ENCODE measurements at regions not wholly inside any gene's neighbourhood (a gene's known extent, or its start where the extent isn't known, plus 50 kb on each side); places are given as distances from the start of the nearest gene placed in this dataset.
A peak's percentile ranks its signal among the peaks of the same experiment; 100 is the strongest.

DNA sequence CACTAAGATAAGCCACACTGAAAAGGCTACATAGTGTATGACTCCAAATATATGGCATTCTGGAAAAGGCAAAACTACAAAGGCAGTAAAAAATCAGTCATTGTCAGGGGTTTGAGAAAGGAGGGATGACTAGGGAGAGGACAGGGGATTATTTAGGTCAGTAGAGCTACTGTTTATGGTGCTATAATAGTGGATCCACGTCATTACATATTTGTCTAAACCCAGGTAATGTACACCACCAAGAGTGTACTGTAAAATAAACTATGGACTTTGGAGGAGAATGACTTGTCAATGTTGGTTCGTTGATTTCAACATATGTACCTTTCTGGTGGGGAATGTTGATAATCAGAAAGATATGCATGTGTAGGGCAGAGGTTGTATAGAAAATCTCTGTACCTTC, 837.6 kb downstream of the FAM133A start:
- Histone ChIP-seq H3K9me3 (no peaks in the 10 kb centered on the region), H3K4me3 (no peak overlapping the region), H3K27ac (no peak overlapping the region), H3K4me1 (no peaks in the 10 kb centered on the region), H3K27me3 (peaks cover 0 to 5% of the 10 kb centered on the region in 2 donors), H3K36me3 (no peaks in the 10 kb centered on the region)
- intact Hi-C loops (cut with DNase I): no loop called here
- no peak for TF ChIP-seq CTCF (IDR thresholded peaks at IDR 0.05)
- no peak for DNase-seq
- no peak for ATAC-seq

- no peaks in the 10 kb centered on the region for H3K4me1 ChIP-seq
- no peaks in the 10 kb centered on the region for H3K9me3 ChIP-seq
- intact Hi-C loops (cut with DNase I): no loop called here
- no peak overlapping the region for H3K4me3 ChIP-seq
- ATAC-seq (no peak), DNase-seq (no peak)
- no peak overlapping the region for H3K27ac ChIP-seq
- no peak for TF ChIP-seq CTCF (IDR thresholded peaks at IDR 0.05)
- H3K36me3 ChIP-seq: no peaks in the 10 kb centered on the region
- no peaks in the 10 kb centered on the region for H3K27me3 ChIP-seq
These were observed 841.0 kb downstream of the FAM133A start for GRCh38 chrX:94515009-94515408.

- ATAC-seq: no peak
- Histone ChIP-seq H3K4me1 (no peaks in the 10 kb centered on the region), H3K27me3 (no peaks in the 10 kb centered on the region), H3K27ac (no peak overlapping the region), H3K4me3 (no peak overlapping the region), H3K36me3 (no peaks in the 10 kb centered on the region), H3K9me3 (peaks cover 0 to 3% of the 10 kb centered on the region in 2 donors)
- DNase-seq: no peak
- intact Hi-C loops (cut with DNase I): no loop called here
- no peak for TF ChIP-seq CTCF (IDR thresholded peaks at IDR 0.05)
These were observed 850.9 kb downstream of the FAM133A start for GRCh38 chrX:94524867-94525266.

DNA sequence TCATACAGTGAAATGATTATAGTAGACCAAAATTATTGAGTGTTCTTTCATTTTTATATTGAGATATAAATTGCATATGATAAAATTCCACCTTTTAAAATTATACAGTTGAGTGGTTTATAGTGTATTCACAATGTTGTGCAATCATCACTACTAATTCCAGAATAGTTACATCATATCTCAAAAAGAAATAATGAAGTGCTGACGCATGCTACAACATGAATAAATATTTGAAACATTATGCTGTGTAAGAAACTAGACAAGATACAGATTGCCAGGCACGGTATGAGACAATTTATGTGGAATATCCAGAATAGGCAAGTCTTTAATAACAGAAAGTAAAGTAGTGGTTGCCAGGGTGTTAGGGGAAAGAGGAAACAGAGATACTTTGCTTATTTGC, 871.7 kb downstream of the FAM133A start:
- no peaks in the 10 kb centered on the region for H3K36me3 ChIP-seq
- intact Hi-C loops (cut with DNase I): no loop called here
- no peak overlapping the region for H3K4me3 ChIP-seq
- ATAC-seq (peak; percentile 57), DNase-seq (no peak)
- no peak for TF ChIP-seq CTCF (IDR thresholded peaks at IDR 0.05)
- H3K4me1 ChIP-seq: no peaks in the 10 kb centered on the region
- no peak overlapping the region for H3K27ac ChIP-seq
- peaks cover 0 to 3% of the 10 kb centered on the region in 2 donors for H3K27me3 ChIP-seq
- H3K9me3 ChIP-seq: no peaks in the 10 kb centered on the region

- intact Hi-C loops (cut with DNase I): no loop called here
- TF ChIP-seq CTCF (IDR thresholded peaks at IDR 0.05): no peak
- Histone ChIP-seq H3K27me3 (peaks cover 0 to 3% of the 10 kb centered on the region in 2 donors), H3K4me3 (no peak overlapping the region), H3K4me1 (no peaks in the 10 kb centered on the region), H3K36me3 (no peaks in the 10 kb centered on the region), H3K9me3 (no peaks in the 10 kb centered on the region), H3K27ac (no peak overlapping the region)
- no peak for DNase-seq
- ATAC-seq: peak; percentile 24
These were observed 877.8 kb downstream of the FAM133A start for GRCh38 chrX:94551831-94552230.

Measured in left lung (tissue), 4 donors.